AG09309 (cell line): ENCODE measurements at regions not wholly inside any gene's neighbourhood (a gene's known extent, or its start where the extent isn't known, plus 50 kb on each side); places are given as distances from the start of the nearest gene placed in this dataset.

Experiments used
- DNase-seq: peaks from one replicate; pipeline ENCODE4 v3.0.0-alpha.2; 2010; ENCODE audit warnings: low read depth
- H3K4me3 ChIP-seq: 2 replicates; pipeline ENCODE4 v1.5.1; 2011; ENCODE audit warnings: mild to moderate bottlenecking, low read depth, low read length, moderate library complexity; ENCODE audit not compliant: control insufficient read depth
- CTCF ChIP-seq: IDR thresholded peaks from 2 replicates; pipeline ENCODE4 v1.5.1; 2011; ENCODE audit warnings: mild to moderate bottlenecking, low read depth, low read length, inconsistent platforms; ENCODE audit not compliant: insufficient read depth, control insufficient read depth; ENCODE audit errors: missing control alignments

GRCh38 chr3:153956613-153957012, 164.6 kb upstream of the ARHGEF26 start:
- no peak overlapping the region for H3K4me3 ChIP-seq
- TF ChIP-seq CTCF = no peak
- DNase-seq = no peak

GRCh38 chr3:153957421-153957820, 163.8 kb upstream of the ARHGEF26 start:
- DNase-seq = no peak
- no peak for TF ChIP-seq CTCF
- H3K4me3 ChIP-seq = no peak overlapping the region

GRCh38 chr3:153958635-153959595, 162.3 kb upstream of the ARHGEF26 start:
- DNase-seq = no peak
- H3K4me3 ChIP-seq = no peak overlapping the region
- no peak for TF ChIP-seq CTCF

- no peak for DNase-seq
- no peak for TF ChIP-seq CTCF
- no peak overlapping the region for H3K4me3 ChIP-seq
Measured at GRCh38 chr3:153960458-153961074, 160.6 kb upstream of the ARHGEF26 start.

- no peak for TF ChIP-seq CTCF
- H3K4me3 ChIP-seq = no peak overlapping the region
- DNase-seq = no peak
Measured at GRCh38 chr3:153961494-153961893, 159.7 kb upstream of the ARHGEF26 start.

GRCh38 chr3:153963012-153963411, 158.2 kb upstream of the ARHGEF26 start:
- DNase-seq = no peak
- TF ChIP-seq CTCF = no peak
- no peak overlapping the region for H3K4me3 ChIP-seq
